TTC549 (cell line): ENCODE measurements at regions not wholly inside any gene's neighbourhood (a gene's known extent, or its start where the extent isn't known, plus 50 kb on each side); places are given as distances from the start of the nearest gene placed in this dataset.

Experiments
- FAIRE-seq: peaks from 2 replicates; lab custom pipeline; 2012; peaks lifted over from hg19 to GRCh38; lab: Jason Lieb, UNC

DNA sequence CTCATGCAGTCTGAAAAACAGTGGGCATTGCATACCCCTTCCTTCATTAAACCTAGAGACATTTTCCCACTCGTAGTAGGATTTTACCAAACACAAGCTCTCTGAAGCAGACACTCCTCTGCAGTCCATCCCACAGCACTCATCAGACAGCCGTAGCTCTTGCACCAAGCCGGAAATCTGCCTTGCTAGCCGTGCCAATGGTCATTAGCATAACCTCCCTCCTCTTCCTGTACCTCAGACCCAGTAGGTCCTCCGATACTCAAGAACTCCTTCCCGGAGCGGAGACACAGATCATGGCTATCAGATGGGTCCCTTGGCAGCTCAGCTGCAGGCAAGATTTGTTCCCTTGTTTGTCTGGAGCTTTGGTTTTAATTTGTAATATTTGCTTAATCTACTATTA is 483.1 kb upstream of the PSMD7 start:
- FAIRE-seq: no peak

- no peak for FAIRE-seq
These were observed 492.2 kb upstream of the PSMD7 start for GRCh38 chr16:73804456-73804855.

GRCh38 chr16:73798471-73798870 is 498.1 kb upstream of the PSMD7 start:
- no peak for FAIRE-seq

DNA sequence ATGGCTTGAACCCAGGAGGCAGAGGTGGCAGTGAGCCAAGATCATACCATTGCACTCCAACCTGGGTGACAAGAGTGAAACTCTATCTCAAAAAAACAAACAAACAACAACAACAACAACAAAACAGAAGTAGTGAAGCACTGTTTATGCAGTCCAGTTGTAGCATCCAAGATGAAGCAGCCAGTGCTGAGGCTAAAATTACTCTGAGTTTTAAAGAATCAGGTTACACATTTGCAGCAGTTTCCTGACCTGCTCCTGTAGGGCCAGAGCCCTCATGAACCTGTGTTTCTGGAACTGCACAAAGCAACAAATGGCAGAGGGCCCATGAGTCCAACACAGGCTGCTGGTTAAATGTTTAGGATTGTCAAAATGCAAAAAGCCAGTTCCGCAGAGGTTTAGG is 499.5 kb upstream of the PSMD7 start:
- no peak for FAIRE-seq

GRCh38 chr16:73796241-73796640 is 500.4 kb upstream of the PSMD7 start:
- no peak for FAIRE-seq

GRCh38 chr16:73794994-73795393 is 501.6 kb upstream of the PSMD7 start:
- no peak for FAIRE-seq

GRCh38 chr16:73793871-73794437 is 502.7 kb upstream of the PSMD7 start:
- FAIRE-seq: no peak

DNA sequence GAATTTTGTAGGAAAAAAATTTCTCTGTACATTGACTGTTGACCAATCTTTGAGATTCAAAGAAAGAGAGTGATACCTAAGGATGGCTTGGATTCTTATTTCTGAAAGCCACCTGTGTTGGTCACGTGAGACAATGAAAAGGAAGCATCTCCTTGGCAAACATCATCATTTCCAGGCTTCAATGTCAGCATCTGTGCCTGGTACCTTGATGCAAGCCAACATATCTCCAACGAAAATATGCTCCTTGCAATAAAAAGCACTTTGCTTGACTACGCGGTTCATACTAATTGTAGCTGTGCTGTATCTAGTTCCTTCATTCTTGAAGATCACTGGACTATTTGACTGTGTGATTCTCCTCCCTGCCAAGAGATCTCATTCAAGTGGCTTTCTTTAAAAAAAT is 503.4 kb upstream of the PSMD7 start:
- FAIRE-seq: no peak

DNA sequence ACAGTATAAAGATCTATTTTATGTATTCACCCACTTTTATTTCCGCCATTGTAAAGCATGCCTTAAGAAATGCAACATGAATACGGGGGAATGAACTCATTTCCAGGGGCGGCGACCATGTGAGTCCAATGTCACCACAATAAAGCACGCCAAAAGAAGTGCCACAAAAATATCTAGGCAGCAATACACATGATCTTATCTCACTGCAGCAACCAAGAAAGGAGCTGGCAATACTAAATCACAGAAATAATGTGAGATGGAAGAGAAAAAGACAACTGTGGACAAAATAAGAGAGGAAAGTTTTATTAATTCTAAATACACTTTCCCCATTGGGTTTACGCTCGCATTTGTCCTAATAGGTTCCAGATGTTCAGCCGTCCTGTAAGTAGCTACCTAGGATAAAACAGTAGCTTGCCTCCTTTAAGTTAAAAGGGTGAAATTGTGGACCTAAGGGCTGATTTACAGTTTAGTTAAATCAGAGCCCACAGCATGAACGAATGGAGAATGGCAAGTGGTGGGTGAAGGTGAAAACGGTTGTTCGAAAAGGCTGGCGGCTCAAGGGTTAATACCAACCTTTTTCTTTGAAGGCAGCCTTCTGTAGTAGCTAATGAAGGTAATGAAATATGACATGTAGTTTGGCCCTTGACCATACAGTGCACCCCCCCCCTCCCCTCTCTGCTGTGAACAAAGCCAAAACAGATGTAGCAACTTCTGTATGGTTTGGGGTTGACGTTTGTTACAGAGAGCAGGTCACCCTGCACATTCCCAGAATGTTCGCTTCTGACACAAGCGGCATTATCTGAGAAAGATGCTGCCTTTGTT is 504.2 kb upstream of the PSMD7 start:
- no peak for FAIRE-seq

DNA sequence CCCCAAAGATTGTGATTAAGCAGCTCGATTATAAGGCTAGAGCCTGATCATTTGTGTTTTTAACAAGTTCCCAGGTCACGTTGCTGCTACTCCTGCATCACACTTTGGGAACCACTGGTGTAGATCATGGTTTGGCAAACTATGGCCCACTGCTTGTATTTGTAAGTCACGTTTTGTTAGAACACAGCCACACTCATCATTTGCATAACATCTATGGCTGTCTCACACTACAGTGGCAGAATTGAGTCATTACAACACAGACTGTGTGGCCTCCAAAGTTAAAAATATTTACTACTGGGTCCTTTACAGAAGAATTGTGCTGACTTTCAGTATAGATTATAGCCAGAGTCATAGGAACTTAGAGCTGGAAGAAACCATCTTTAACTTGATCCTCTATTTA is 515.3 kb upstream of the PSMD7 start:
- FAIRE-seq: no peak

- FAIRE-seq: no peak
These were observed 517.7 kb upstream of the PSMD7 start for GRCh38 chr16:73778887-73779286.

- no peak for FAIRE-seq
These were observed 520.7 kb upstream of the PSMD7 start for GRCh38 chr16:73775841-73776388.

- no peak for FAIRE-seq
These were observed 525.2 kb upstream of the PSMD7 start for GRCh38 chr16:73771196-73772064.

GRCh38 chr16:73768786-73769203 is 527.8 kb upstream of the PSMD7 start:
- FAIRE-seq: no peak

DNA sequence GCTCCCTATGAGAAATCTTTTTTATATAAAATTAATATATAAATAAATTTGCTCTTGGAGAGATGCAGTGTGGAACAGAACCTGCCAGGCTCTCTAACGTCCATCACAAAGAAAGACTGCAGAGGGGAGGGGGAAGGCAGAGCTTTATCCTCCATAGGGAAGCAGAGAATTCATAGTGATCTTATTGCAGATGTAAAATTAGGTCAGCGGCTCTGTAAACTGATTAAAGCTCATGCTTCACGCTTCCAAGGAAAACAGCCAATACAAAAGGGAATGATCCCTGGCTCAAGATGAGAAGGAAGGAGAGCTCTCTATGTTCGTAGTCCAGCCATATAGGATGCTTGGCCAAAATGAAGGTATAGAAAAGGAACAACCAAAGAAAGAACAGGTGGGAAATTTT is 532.3 kb upstream of the PSMD7 start:
- FAIRE-seq: no peak

GRCh38 chr16:73756289-73757178 is 540.1 kb upstream of the PSMD7 start:
- no peak for FAIRE-seq

- FAIRE-seq: no peak
These were observed 542.7 kb upstream of the PSMD7 start for GRCh38 chr16:73753931-73754330.

DNA sequence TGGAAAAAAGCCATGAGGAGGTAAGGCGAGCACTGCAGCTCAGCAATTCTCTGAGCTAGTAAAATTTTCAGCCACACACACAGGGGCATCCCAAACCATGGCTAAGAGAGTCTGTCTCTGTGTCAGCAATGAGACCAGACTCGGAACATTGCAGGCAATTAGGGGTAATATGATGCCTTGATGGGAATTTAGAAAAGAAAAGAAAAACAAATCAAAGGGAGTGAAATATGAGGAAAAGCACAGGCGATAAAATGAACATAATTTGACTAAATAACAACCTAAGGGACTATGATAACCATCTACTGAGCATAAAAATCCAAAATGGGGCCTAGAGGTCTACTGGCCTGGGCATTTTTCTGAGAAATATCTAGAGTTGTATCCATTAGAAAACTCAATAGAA is 546.0 kb upstream of the PSMD7 start:
- no peak for FAIRE-seq

GRCh38 chr16:73747328-73747727 is 549.3 kb upstream of the PSMD7 start:
- FAIRE-seq: no peak

DNA sequence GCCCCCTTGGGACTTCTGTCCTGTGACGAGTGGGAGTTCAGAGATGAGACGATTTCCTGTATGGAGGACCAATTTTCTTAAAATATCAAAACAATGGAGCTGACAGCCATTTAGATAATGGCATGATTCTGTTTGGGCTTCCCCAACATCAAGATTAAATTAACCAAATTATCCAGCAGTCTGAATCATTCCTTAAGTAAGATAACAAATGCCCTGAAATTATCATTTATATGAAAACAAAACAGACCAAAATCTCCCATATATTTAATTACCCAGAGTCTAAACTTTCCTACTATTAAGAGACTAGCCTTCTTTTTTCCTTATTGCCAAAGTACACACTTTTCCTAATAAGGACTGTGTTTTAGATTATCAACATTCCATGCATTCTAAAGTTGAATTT is 550.1 kb upstream of the PSMD7 start:
- FAIRE-seq: no peak

GRCh38 chr16:73743665-73744496 is 552.7 kb upstream of the PSMD7 start:
- no peak for FAIRE-seq
